Retinal pigment epithelial cell (primary cell): ENCODE measurements at regions not wholly inside any gene's neighbourhood (a gene's known extent, or its start where the extent isn't known, plus 50 kb on each side); places are given as distances from the start of the nearest gene placed in this dataset.
"Not testable (repeated sequence)": the region's sequence is repeated elsewhere in the genome, so short reads cannot be mapped to it uniquely, and the experiment has no call there.

Source experiments
- DNase-seq: peaks from one replicate; pipeline ENCODE4 v3.0.0-alpha.2; 2010; ENCODE audit warnings: low read depth
- H3K4me3 ChIP-seq: 2 replicates; pipeline ENCODE4 v1.5.1; 2011; ENCODE audit warnings: mild to moderate bottlenecking, low read length, control low read depth, moderate library complexity
- TF ChIP-seq, protein P1 (sequence below): conservative IDR thresholded peaks from 2 replicates; pipeline ENCODE4 v1.5.1; 2011; ENCODE audit warnings: low read depth, low read length, control low read depth, inconsistent platforms

DNA sequence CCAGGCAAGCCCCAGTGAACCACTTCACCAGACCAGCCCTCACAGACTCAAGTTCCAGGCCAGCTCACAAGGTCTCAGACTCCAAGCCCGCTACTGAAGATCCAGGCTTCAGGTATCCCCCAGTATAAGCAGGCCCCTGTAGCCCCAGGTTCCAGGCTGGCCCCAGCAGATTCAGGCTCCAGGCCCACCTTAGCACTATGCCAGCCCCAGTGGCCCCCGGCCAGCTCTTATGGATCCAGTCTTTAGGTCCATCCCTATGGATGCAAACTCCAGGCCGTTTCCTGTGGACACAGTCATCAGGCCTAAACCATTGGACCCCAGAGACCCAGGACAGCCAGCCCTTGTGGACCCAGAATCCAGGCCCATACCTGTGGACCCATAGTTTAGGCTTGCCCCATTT lies 277.8 kb upstream of the MAGEB18 start:
- DNase-seq: no peak
- TF ChIP-seq, protein P1, sequence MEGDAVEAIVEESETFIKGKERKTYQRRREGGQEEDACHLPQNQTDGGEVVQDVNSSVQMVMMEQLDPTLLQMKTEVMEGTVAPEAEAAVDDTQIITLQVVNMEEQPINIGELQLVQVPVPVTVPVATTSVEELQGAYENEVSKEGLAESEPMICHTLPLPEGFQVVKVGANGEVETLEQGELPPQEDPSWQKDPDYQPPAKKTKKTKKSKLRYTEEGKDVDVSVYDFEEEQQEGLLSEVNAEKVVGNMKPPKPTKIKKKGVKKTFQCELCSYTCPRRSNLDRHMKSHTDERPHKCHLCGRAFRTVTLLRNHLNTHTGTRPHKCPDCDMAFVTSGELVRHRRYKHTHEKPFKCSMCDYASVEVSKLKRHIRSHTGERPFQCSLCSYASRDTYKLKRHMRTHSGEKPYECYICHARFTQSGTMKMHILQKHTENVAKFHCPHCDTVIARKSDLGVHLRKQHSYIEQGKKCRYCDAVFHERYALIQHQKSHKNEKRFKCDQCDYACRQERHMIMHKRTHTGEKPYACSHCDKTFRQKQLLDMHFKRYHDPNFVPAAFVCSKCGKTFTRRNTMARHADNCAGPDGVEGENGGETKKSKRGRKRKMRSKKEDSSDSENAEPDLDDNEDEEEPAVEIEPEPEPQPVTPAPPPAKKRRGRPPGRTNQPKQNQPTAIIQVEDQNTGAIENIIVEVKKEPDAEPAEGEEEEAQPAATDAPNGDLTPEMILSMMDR: no peak
- H3K4me3 ChIP-seq: no peak overlapping the region

DNA sequence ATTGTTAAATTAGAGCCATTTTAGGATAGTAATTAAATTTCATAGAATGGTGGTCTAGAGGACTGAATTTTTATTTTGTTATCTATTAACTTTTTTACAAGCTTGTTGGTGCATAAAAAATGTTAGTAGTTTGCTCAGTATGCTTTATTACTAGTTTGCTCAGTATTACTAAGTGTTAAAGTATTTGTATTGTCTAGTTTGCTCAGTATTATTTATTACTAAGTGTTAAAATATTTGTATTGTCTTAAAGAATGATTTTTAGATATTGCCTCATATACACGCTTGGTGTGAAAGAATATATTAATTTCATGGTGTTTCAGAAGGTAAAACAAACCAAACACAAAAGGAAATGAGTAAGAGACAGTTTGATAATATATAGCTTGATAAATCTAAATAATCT lies 268.4 kb upstream of the MAGEB18 start:
- H3K4me3 ChIP-seq: no peak overlapping the region
- no peak for DNase-seq
- TF ChIP-seq, protein P1: no peak

DNA sequence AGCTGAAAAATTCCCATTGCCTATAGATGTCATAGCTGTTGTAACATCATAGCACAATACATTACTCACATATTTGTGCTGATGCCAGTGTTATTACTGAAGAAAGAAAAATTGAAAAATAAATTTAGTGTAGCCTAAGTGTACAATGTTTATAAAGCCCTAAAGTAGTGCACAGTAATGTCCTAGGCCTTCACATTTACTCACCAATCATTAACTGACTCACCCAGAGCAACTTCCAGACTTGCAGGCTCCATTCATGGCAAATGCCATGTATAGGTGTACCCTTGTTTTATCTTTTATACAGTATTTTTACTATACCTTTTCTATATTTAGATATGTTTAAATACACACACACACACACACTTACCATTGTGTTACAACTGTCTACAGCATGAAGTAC lies 265.4 kb upstream of the MAGEB18 start:
- DNase-seq: no peak
- no peak overlapping the region for H3K4me3 ChIP-seq
- TF ChIP-seq, protein P1: no peak

DNA sequence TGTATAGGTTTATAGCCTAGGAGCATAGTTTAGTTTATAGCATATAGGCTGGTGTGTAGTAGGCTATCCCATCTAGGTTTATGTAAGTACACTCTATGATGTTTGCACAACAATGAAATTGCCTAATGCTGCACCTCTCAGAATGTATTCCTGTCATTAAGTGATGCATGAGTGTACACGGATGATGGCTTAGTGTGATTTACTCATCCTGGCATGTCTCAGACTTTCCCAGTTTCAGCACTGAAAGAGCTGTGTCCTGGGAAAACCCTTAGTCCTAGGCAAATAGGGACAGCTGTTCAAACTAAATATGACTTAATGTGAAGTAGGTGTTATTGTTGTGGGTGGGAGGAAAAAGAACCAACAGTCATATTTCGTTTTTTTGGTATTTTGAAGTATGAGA lies 264.9 kb upstream of the MAGEB18 start:
- DNase-seq: peak; percentile 39
- TF ChIP-seq, protein P1: no peak
- H3K4me3 ChIP-seq: no peak overlapping the region

DNA sequence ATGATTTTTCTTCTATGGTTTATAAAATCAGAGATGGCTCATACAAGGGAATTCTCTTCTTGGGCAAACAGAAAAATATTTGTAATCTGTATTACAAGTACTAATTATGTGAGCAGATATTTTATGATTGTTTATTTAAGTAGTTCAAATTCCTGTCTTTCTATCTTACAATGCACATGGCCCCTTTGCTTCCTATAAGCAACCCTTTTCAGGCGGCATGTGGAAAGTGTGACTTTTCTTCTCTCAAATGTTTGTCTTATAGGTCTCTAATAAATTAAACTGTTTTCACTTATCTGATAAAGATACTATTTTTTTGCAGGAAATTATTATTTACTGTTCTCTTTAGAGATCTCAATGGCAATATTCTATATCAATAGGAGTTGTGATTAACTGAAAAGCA lies 259.3 kb upstream of the MAGEB18 start:
- H3K4me3 ChIP-seq: no peak overlapping the region
- DNase-seq: no peak
- TF ChIP-seq, protein P1: no peak

DNA sequence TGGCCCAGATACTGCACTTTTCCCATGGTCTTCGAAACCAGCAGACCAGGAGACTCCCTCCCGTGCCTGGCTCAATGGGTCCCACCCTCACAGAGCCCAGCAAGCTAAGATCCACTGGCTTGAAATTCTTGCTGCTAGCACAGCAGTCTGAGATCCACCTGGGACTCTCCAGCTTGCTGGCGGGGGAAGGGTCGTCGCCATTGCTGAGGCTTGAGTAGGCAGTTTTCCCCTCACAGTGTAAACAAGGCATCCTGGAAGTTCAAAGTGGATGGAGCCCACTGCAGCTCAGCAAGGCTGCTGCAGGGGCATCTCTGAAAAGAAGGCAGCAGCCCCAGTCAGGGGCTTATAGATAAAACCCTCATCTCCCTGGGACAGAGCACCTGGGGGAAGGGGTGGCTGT lies 255.6 kb upstream of the MAGEB18 start:
- not testable (repeated sequence) for H3K4me3 ChIP-seq, DNase-seq

DNA sequence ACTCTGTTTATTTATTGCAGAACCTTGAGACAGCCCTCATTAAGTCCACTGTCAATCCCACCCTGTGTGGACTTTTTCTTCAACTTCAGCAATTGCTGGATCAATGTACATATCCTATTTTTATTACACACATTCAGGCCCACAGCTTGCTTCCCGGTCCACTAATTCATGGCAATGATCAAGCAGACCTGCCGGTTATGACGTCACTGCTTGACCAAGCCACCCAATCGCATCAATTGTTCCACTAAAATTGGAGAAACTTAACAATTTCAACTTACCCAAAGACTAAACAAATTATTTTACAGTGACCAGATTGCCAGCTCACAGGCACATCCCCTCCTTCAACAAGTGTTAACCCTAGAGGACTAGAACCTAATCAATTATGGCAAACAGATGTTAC lies 240.4 kb upstream of the MAGEB18 start:
- DNase-seq: no peak
- no peak overlapping the region for H3K4me3 ChIP-seq
- TF ChIP-seq, protein P1: no peak

DNA sequence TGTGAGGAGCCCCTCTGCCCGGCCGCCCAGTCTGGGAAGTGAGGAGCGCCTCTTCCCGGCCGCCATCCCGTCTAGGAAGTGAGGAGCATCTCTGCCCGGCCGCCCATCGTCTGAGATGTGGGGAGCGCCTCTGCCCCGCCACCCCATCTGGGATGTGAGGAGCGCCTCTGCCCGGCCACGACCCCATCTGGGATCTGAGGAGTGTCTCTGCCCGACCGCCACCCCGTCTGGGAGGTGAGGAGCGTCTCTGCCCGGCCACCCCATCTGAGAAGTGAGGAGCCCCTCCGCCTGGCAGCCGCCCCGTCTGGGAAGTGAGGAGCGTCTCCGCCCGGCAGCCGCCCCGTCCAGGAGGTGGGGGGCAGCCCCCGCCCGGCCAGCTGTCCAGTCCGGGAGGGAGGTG lies 232.4 kb upstream of the MAGEB18 start:
- not testable (repeated sequence) for DNase-seq, H3K4me3 ChIP-seq
